AG04449 (cell line): ENCODE measurements at regions not wholly inside any gene's neighbourhood (a gene's known extent, or its start where the extent isn't known, plus 50 kb on each side); places are given as distances from the start of the nearest gene placed in this dataset.

Experiments used
- CTCF ChIA-PET: fragments of 350-600 bp; formaldehyde crosslinking; extraction: SDS; loops from one replicate; lab custom pipeline; 2021; ENCODE audit warnings: antibody characterized with exemption; lab: Yijun Ruan, JAX
- POLR2A ChIA-PET: fragments of 400-600, 350-600 bp; formaldehyde crosslinking; extraction: SDS; loops from one replicate; lab custom pipeline; 2020; ENCODE audit warnings: antibody characterized with exemption, inconsistent platforms; lab: Yijun Ruan, JAX
- DNase-seq: peaks from one replicate; pipeline ENCODE4 v3.0.0-alpha.2; 2010; ENCODE audit warnings: low read depth, low spot score
- H3K4me3 ChIP-seq: 2 replicates; pipeline ENCODE4 v1.5.1; 2011; ENCODE audit warnings: low read depth, mild to moderate bottlenecking, control low read depth, low read length
- TF ChIP-seq, protein P1 (sequence below): IDR thresholded peaks from one replicate; pipeline ENCODE4 v1.5.1; 2011; ENCODE audit warnings: mild to moderate bottlenecking, moderate library complexity, low read length, control low read depth, inconsistent platforms; ENCODE audit not compliant: insufficient read depth; ENCODE audit errors: missing control alignments

DNA sequence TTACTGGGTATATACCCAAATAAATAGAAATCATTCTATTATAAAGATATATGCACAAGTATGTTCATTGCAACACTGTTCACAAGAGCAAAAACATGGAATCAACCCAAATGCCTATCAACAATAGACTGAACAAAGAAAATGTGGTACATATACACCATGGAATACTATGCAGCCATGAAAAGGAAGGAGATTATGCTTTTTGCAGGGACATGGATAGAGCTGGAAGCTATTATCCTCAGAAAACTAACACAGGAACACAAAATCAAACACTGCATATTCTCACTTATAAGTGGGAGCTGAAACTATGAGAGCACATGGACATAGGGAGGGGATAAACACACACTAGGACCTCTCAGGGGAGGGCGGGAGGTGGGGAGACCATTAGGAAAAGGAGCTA lies 298.4 kb upstream of the CDH9 start:
- TF ChIP-seq, protein P1, sequence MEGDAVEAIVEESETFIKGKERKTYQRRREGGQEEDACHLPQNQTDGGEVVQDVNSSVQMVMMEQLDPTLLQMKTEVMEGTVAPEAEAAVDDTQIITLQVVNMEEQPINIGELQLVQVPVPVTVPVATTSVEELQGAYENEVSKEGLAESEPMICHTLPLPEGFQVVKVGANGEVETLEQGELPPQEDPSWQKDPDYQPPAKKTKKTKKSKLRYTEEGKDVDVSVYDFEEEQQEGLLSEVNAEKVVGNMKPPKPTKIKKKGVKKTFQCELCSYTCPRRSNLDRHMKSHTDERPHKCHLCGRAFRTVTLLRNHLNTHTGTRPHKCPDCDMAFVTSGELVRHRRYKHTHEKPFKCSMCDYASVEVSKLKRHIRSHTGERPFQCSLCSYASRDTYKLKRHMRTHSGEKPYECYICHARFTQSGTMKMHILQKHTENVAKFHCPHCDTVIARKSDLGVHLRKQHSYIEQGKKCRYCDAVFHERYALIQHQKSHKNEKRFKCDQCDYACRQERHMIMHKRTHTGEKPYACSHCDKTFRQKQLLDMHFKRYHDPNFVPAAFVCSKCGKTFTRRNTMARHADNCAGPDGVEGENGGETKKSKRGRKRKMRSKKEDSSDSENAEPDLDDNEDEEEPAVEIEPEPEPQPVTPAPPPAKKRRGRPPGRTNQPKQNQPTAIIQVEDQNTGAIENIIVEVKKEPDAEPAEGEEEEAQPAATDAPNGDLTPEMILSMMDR: no peak
- ChIA-PET POLR2A (no interaction called here), CTCF (no interaction called here)

GRCh38 chr5:27328480-27328879 lies 290.1 kb upstream of the CDH9 start:
- ChIA-PET CTCF (no interaction called here), POLR2A (no interaction called here)
- TF ChIP-seq, protein P1: no peak
- H3K4me3 ChIP-seq: no peak overlapping the region
- DNase-seq: peak; percentile 54

More for the DNA sequence above, 298.4 kb upstream of the CDH9 start:
- DNase-seq: no peak
- H3K4me3 ChIP-seq: no peak overlapping the region

GRCh38 chr5:27325513-27325912 lies 287.1 kb upstream of the CDH9 start:
- H3K4me3 ChIP-seq: no peak overlapping the region
- CTCF ChIA-PET: no interaction called here
- no peak for DNase-seq
- TF ChIP-seq, protein P1: no peak
- POLR2A ChIA-PET: no interaction called here

GRCh38 chr5:27318701-27319100 lies 280.3 kb upstream of the CDH9 start:
- no peak for DNase-seq
- ChIA-PET POLR2A (no interaction called here), CTCF (no interaction called here)
- TF ChIP-seq, protein P1: no peak
- H3K4me3 ChIP-seq: no peak overlapping the region

DNA sequence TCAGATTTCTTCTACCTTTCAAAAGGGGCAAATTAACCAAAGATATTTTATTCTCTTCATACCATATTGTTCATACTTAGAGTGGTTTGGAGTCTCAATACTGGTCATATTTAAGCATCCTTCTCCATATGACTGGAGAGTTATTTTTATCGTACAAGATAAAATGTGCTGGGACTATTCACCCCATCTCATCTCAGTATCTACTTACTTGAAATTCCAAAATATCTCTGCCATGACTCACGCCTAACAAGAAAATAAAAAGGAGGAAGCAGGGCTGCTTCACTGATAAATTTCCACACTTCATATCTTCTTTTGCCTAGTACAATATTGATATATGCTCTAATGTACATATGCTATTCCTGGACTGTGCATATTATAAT lies 277.9 kb upstream of the CDH9 start:
- H3K4me3 ChIP-seq: no peak overlapping the region
- DNase-seq: peak; percentile 66
- ChIA-PET CTCF (no interaction called here), POLR2A (no interaction called here)
- TF ChIP-seq, protein P1: no peak

- TF ChIP-seq, protein P1: no peak
- no peak overlapping the region for H3K4me3 ChIP-seq
- CTCF ChIA-PET: no interaction called here
- peak; percentile 45 for DNase-seq
- POLR2A ChIA-PET: no interaction called here
Observed at GRCh38 chr5:27315363-27316270, 277.2 kb upstream of the CDH9 start.
